IPS-15b (cell line): ENCODE measurements at regions not wholly inside any gene's neighbourhood (a gene's known extent, or its start where the extent isn't known, plus 50 kb on each side); places are given as distances from the start of the nearest gene placed in this dataset.

Source experiments
- H3K27me3 ChIP-seq: one replicate; pipeline ENCODE4 v1.6.1; 2013; ENCODE audit warnings: low read length; ENCODE audit not compliant: control insufficient read depth, insufficient read depth
- H3K36me3 ChIP-seq: one replicate; pipeline ENCODE4 v1.6.1; 2013; ENCODE audit warnings: low read length; ENCODE audit not compliant: control insufficient read depth, insufficient read depth
- H3K4me1 ChIP-seq: one replicate; pipeline ENCODE4 v1.6.1; 2013; ENCODE audit warnings: mild to moderate bottlenecking, low read length; ENCODE audit not compliant: control insufficient read depth, insufficient read depth
- H3K4me3 ChIP-seq: one replicate; pipeline ENCODE4 v1.5.1; 2013; ENCODE audit warnings: low read depth, low read length
- H3K9ac ChIP-seq: one replicate; pipeline ENCODE4 v1.6.1; 2013; ENCODE audit warnings: low read depth, mild to moderate bottlenecking, low read length
- H3K9me3 ChIP-seq: one replicate; pipeline ENCODE4 v1.6.1; 2013; ENCODE audit warnings: mild to moderate bottlenecking, low read length; ENCODE audit not compliant: control insufficient read depth, insufficient read depth

GRCh38 chr6:156646496-156646895, 130.7 kb upstream of the ARID1B start:
- H3K27me3 ChIP-seq: no peaks in the 10 kb centered on the region
- H3K4me3 ChIP-seq: no peak overlapping the region
- no peak overlapping the region for H3K9ac ChIP-seq
- H3K36me3 ChIP-seq: no peaks in the 10 kb centered on the region
- H3K4me1 ChIP-seq: no peaks in the 10 kb centered on the region
- no peaks in the 10 kb centered on the region for H3K9me3 ChIP-seq

- H3K9ac ChIP-seq: no peak overlapping the region
- H3K9me3 ChIP-seq: no peaks in the 10 kb centered on the region
- H3K4me1 ChIP-seq: no peaks in the 10 kb centered on the region
- H3K27me3 ChIP-seq: no peaks in the 10 kb centered on the region
- H3K36me3 ChIP-seq: no peaks in the 10 kb centered on the region
- no peak overlapping the region for H3K4me3 ChIP-seq
Measured at GRCh38 chr6:156645097-156645496, 132.1 kb upstream of the ARID1B start.

- H3K9me3 ChIP-seq: no peaks in the 10 kb centered on the region
- no peak overlapping the region for H3K4me3 ChIP-seq
- no peaks in the 10 kb centered on the region for H3K27me3 ChIP-seq
- H3K4me1 ChIP-seq: no peaks in the 10 kb centered on the region
- H3K9ac ChIP-seq: no peak overlapping the region
- no peaks in the 10 kb centered on the region for H3K36me3 ChIP-seq
Measured at GRCh38 chr6:156639009-156639721, 138.0 kb upstream of the ARID1B start.

GRCh38 chr6:156638581-156638980, 138.6 kb upstream of the ARID1B start:
- no peaks in the 10 kb centered on the region for H3K4me1 ChIP-seq
- no peaks in the 10 kb centered on the region for H3K27me3 ChIP-seq
- no peak overlapping the region for H3K4me3 ChIP-seq
- H3K9ac ChIP-seq: no peak overlapping the region
- H3K36me3 ChIP-seq: no peaks in the 10 kb centered on the region
- no peaks in the 10 kb centered on the region for H3K9me3 ChIP-seq

GRCh38 chr6:156634951-156635371, 142.2 kb upstream of the ARID1B start:
- Histone ChIP-seq H3K9ac (no peak overlapping the region), H3K4me3 (no peak overlapping the region), H3K4me1 (no peaks in the 10 kb centered on the region), H3K9me3 (no peaks in the 10 kb centered on the region), H3K36me3 (no peaks in the 10 kb centered on the region), H3K27me3 (no peaks in the 10 kb centered on the region)

- no peaks in the 10 kb centered on the region for H3K4me1 ChIP-seq
- no peak overlapping the region for H3K9ac ChIP-seq
- no peak overlapping the region for H3K4me3 ChIP-seq
- no peaks in the 10 kb centered on the region for H3K27me3 ChIP-seq
- H3K36me3 ChIP-seq: no peaks in the 10 kb centered on the region
- no peaks in the 10 kb centered on the region for H3K9me3 ChIP-seq
Measured at GRCh38 chr6:156634048-156634447, 143.1 kb upstream of the ARID1B start.

GRCh38 chr6:156633291-156633690, 143.9 kb upstream of the ARID1B start:
- H3K4me3 ChIP-seq: no peak overlapping the region
- H3K9ac ChIP-seq: no peak overlapping the region
- no peaks in the 10 kb centered on the region for H3K4me1 ChIP-seq
- H3K27me3 ChIP-seq: no peaks in the 10 kb centered on the region
- H3K36me3 ChIP-seq: no peaks in the 10 kb centered on the region
- H3K9me3 ChIP-seq: no peaks in the 10 kb centered on the region

- Histone ChIP-seq H3K36me3 (no peaks in the 10 kb centered on the region), H3K27me3 (no peaks in the 10 kb centered on the region), H3K9ac (no peak overlapping the region), H3K4me1 (no peaks in the 10 kb centered on the region), H3K9me3 (no peaks in the 10 kb centered on the region), H3K4me3 (no peak overlapping the region)
Measured at GRCh38 chr6:156630613-156631302, 146.4 kb upstream of the ARID1B start.

GRCh38 chr6:156628805-156629204, 148.4 kb upstream of the ARID1B start:
- no peaks in the 10 kb centered on the region for H3K27me3 ChIP-seq
- H3K4me3 ChIP-seq: no peak overlapping the region
- H3K4me1 ChIP-seq: no peaks in the 10 kb centered on the region
- H3K9me3 ChIP-seq: no peaks in the 10 kb centered on the region
- no peak overlapping the region for H3K9ac ChIP-seq
- H3K36me3 ChIP-seq: no peaks in the 10 kb centered on the region

GRCh38 chr6:156627524-156627923, 149.7 kb upstream of the ARID1B start:
- Histone ChIP-seq H3K9ac (no peak overlapping the region), H3K27me3 (no peaks in the 10 kb centered on the region), H3K4me3 (no peak overlapping the region), H3K9me3 (no peaks in the 10 kb centered on the region), H3K4me1 (no peaks in the 10 kb centered on the region), H3K36me3 (no peaks in the 10 kb centered on the region)

- no peaks in the 10 kb centered on the region for H3K27me3 ChIP-seq
- H3K36me3 ChIP-seq: no peaks in the 10 kb centered on the region
- no peaks in the 10 kb centered on the region for H3K4me1 ChIP-seq
- no peaks in the 10 kb centered on the region for H3K9me3 ChIP-seq
- no peak overlapping the region for H3K4me3 ChIP-seq
- no peak overlapping the region for H3K9ac ChIP-seq
Measured at GRCh38 chr6:156622185-156622584, 155.0 kb upstream of the ARID1B start.

- H3K9ac ChIP-seq: no peak overlapping the region
- H3K36me3 ChIP-seq: no peaks in the 10 kb centered on the region
- H3K27me3 ChIP-seq: no peaks in the 10 kb centered on the region
- no peak overlapping the region for H3K4me3 ChIP-seq
- no peaks in the 10 kb centered on the region for H3K9me3 ChIP-seq
- H3K4me1 ChIP-seq: no peaks in the 10 kb centered on the region
Measured at GRCh38 chr6:156620331-156620730, 156.8 kb upstream of the ARID1B start.
